Activated CD8-positive, alpha-beta T cell treated with anti-CD3 and anti-CD28 coated beads for 36 hours (primary cell): ENCODE measurements at regions not wholly inside any gene's neighbourhood (a gene's known extent, or its start where the extent isn't known, plus 50 kb on each side); places are given as distances from the start of the nearest gene placed in this dataset.

Experiments used
- ATAC-seq: fragments of 200-7000 bp; cut with Tn5 transposase; one replicate; pipeline ENCODE4 v1.10.0; 2021; ENCODE audit warnings: mild to moderate bottlenecking, moderate library complexity
- CTCF ChIA-PET: fragments of 350-600 bp; sonication (Branson Sonifier 250); formaldehyde crosslinking; loops from one replicate; lab custom pipeline; 2021; ENCODE audit warnings: antibody characterized with exemption; lab: Charles Lee
- POLR2A ChIA-PET: fragments of 350-600 bp; sonication (Branson Sonifier 250); formaldehyde crosslinking; loops from one replicate; lab custom pipeline; 2021; ENCODE audit warnings: antibody characterized with exemption; lab: Charles Lee
- DNase-seq: peaks from one replicate; pipeline ENCODE4 v3.0.0-alpha.2; 2020
- H3K27ac Mint-ChIP-seq: one replicate; pipeline ENCODE4 v1.8.0; 2021; ENCODE audit warnings: mild to moderate bottlenecking, mixed read lengths
- H3K27me3 Mint-ChIP-seq: one replicate; pipeline ENCODE4 v1.8.0; 2021; ENCODE audit warnings: mixed read lengths
- H3K36me3 Mint-ChIP-seq: one replicate; pipeline ENCODE4 v1.8.0; 2021; ENCODE audit warnings: low read depth, mixed read lengths
- H3K4me1 Mint-ChIP-seq: one replicate; pipeline ENCODE4 v1.8.0; 2021; ENCODE audit warnings: low read depth, mixed read lengths
- H3K4me3 Mint-ChIP-seq: one replicate; pipeline ENCODE4 v1.8.0; 2021; ENCODE audit warnings: mild to moderate bottlenecking, moderate library complexity, mixed read lengths
- H3K9me3 Mint-ChIP-seq: one replicate; pipeline ENCODE4 v1.8.0; 2021; ENCODE audit warnings: mixed read lengths
- intact Hi-C: fragments of 100-400 bp; cut with micrococcal nuclease; formaldehyde crosslinking; loops from one replicate; pipeline ENCODE4 v1.10.0; 2022
- TF ChIP-seq, protein P1 (sequence below): fragments of 200-600 bp; IDR thresholded peaks from one replicate; pipeline ENCODE4 v1.8.0; 2022; ENCODE audit warnings: antibody characterized with exemption, mild to moderate bottlenecking

DNA sequence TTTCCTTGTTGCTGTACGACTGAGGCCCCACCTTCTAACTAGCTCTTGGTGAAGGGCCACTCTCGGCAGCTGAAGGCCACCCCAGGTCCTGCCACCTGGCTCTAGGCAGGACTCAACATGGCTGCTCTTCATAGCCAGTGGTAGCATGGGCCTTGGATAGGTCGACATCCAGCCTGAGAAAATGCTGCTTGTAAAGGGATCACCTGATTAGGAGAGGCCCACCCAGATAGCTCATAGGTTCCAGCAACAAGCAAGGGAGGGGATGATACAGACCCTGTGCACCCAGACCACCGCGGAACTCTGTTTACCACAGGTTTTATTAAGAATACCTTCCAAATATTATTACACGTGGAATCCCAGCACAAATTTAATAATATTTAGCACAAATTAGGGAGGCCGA is 341.4 kb downstream of the BRD1 start:
- no peak overlapping the region for H3K4me3 Mint-ChIP-seq
- no peak overlapping the region for H3K27ac Mint-ChIP-seq
- DNase-seq (no peak), ATAC-seq (no peak)
- no peaks in the 10 kb centered on the region for H3K36me3 Mint-ChIP-seq
- peaks cover 12% of the 10 kb centered on the region for H3K27me3 Mint-ChIP-seq
- ChIA-PET CTCF (no interaction called here), POLR2A (no interaction called here)
- H3K9me3 Mint-ChIP-seq = no peaks in the 10 kb centered on the region
- intact Hi-C loops = no loop called here
- TF ChIP-seq, protein P1, sequence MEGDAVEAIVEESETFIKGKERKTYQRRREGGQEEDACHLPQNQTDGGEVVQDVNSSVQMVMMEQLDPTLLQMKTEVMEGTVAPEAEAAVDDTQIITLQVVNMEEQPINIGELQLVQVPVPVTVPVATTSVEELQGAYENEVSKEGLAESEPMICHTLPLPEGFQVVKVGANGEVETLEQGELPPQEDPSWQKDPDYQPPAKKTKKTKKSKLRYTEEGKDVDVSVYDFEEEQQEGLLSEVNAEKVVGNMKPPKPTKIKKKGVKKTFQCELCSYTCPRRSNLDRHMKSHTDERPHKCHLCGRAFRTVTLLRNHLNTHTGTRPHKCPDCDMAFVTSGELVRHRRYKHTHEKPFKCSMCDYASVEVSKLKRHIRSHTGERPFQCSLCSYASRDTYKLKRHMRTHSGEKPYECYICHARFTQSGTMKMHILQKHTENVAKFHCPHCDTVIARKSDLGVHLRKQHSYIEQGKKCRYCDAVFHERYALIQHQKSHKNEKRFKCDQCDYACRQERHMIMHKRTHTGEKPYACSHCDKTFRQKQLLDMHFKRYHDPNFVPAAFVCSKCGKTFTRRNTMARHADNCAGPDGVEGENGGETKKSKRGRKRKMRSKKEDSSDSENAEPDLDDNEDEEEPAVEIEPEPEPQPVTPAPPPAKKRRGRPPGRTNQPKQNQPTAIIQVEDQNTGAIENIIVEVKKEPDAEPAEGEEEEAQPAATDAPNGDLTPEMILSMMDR = no peak
- H3K4me1 Mint-ChIP-seq = peaks cover 6% of the 10 kb centered on the region

DNA sequence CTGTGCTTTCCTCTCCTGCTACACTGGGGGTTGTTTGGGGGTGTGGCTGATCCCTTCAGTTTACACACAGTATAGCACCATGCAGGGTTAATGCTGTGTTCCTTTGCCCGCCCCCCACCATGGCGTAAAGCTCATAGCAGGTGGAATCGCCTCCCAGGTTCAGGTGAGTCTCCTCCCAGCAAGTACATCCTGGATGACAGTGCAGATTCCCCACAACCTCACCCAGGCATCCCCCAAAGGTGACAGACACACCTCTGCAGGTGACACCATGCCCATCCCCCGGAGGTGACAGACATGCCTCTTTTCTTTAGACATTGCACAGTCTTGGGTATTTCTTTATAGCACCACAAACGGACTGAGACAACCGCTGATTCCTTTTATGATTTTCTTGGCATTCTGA is 343.7 kb downstream of the BRD1 start:
- DNase-seq (no peak), ATAC-seq (no peak)
- H3K27me3 Mint-ChIP-seq = peaks cover 23% of the 10 kb centered on the region
- ChIA-PET CTCF (no interaction called here), POLR2A (no interaction called here)
- no peak overlapping the region for H3K27ac Mint-ChIP-seq
- intact Hi-C loops = no loop called here
- H3K4me1 Mint-ChIP-seq = peaks cover 6% of the 10 kb centered on the region
- TF ChIP-seq, protein P1 = no peak
- no peak overlapping the region for H3K4me3 Mint-ChIP-seq
- no peaks in the 10 kb centered on the region for H3K9me3 Mint-ChIP-seq
- no peaks in the 10 kb centered on the region for H3K36me3 Mint-ChIP-seq

DNA sequence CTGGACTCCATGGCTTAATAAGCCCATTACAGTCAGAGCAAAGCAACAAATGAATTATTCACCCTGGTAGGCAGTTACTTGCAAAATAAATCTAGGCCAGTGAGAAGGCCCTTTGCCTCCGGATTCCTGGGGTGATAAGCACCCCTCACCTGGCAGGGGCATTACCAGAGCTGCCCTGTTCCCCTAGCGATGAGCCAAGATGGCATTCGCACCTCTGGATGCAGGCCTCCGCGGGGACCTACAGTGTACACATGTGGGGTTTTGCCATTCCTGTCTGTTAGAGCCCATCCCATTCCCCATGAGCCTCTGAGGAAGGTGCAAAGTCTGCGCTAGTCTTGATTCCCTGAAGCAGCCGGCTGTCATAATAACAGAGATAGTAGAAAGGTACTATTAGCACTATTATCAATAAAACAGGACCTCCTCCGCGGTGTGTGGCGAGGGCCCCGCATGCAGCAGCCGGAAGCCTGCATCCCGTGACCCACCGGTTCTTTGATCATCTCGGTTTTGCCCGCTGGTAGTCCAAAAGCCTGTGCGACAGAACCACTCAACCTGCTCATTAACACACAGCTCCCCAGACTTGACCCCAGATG is 344.3 kb downstream of the BRD1 start:
- Mint-ChIP-seq H3K4me1 (peaks cover 6% of the 10 kb centered on the region), H3K36me3 (no peaks in the 10 kb centered on the region), H3K4me3 (no peak overlapping the region), H3K27me3 (peaks cover 23% of the 10 kb centered on the region), H3K27ac (no peak overlapping the region), H3K9me3 (no peaks in the 10 kb centered on the region)
- no peak for DNase-seq
- ATAC-seq = no peak
- TF ChIP-seq, protein P1 = no peak
- CTCF ChIA-PET = no interaction called here
- POLR2A ChIA-PET = no interaction called here
- intact Hi-C loops = no loop called here

DNA sequence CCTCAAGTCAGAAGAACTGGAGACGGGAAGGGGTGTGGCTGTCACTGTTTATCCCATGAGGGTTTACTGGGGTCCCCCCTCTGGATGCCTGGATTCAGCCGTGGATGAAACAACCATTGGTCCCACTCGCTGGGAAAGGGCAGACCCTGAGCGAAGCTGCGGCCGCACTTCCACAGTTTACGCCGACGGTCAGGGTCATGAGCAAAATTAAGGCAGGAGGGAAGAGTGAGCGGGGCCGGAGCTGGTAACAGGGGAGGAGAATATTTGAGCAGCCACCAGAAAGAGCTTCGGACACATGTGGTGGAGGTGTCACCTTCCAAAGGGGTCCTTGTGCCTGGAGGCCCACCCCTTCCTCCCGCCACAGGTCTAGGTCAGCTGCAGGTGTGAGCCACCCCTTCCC is 344.9 kb downstream of the BRD1 start:
- ChIA-PET POLR2A (no interaction called here), CTCF (no interaction called here)
- Mint-ChIP-seq H3K27ac (no peak overlapping the region), H3K27me3 (peaks cover 23% of the 10 kb centered on the region), H3K4me3 (no peak overlapping the region), H3K9me3 (no peaks in the 10 kb centered on the region), H3K36me3 (no peaks in the 10 kb centered on the region), H3K4me1 (peaks cover 6% of the 10 kb centered on the region)
- intact Hi-C loops = no loop called here
- DNase-seq = no peak
- no peak for ATAC-seq
- TF ChIP-seq, protein P1 = no peak

DNA sequence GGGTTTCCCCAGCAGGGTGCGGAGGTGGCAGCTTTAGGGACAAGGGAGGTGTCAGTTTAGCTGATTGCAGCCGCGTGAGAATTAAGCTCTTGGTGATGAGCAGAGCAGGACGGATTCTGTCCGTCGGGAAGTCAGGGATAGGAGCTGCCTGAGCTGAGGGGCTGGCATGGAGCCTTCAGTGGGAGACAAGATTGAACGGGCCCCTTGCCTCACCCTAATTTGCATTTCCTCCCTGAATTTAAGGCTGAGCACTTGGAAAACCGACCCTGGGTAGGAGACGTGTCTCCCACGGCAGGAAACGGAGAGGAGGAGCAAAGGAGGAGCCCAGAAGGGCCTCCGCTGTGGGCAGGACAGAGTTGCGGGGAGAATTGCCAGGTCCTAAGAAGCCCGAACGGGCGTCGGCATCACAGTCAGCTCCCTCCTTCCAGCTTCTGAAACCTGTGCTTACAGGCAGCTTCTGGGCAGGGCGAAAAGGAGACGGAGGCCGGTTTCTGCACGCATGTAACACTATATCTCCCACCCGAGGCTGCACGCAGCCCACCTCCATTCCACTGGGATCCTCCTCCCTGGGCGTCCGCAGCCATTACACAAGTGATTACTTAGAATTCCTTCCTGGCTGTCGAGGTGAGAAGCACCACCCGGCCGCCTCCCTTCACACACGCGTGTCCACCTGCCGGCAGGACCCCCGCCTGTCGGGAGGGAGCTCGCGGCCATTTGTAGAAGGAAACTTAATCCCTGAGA is 345.8 kb downstream of the BRD1 start:
- Mint-ChIP-seq H3K4me1 (peaks cover 6% of the 10 kb centered on the region), H3K36me3 (no peaks in the 10 kb centered on the region), H3K4me3 (no peak overlapping the region), H3K27ac (no peak overlapping the region), H3K9me3 (no peaks in the 10 kb centered on the region), H3K27me3 (peaks cover 23% of the 10 kb centered on the region)
- intact Hi-C loops = no loop called here
- no peak for DNase-seq
- CTCF ChIA-PET = no interaction called here
- POLR2A ChIA-PET = no interaction called here
- TF ChIP-seq, protein P1 = no peak
- ATAC-seq = no peak
